ENCODE measurements at regions not wholly inside any gene's neighbourhood (a gene's known extent, or its start where the extent isn't known, plus 50 kb on each side); places are given as distances from the start of the nearest gene placed in this dataset.

DNA sequence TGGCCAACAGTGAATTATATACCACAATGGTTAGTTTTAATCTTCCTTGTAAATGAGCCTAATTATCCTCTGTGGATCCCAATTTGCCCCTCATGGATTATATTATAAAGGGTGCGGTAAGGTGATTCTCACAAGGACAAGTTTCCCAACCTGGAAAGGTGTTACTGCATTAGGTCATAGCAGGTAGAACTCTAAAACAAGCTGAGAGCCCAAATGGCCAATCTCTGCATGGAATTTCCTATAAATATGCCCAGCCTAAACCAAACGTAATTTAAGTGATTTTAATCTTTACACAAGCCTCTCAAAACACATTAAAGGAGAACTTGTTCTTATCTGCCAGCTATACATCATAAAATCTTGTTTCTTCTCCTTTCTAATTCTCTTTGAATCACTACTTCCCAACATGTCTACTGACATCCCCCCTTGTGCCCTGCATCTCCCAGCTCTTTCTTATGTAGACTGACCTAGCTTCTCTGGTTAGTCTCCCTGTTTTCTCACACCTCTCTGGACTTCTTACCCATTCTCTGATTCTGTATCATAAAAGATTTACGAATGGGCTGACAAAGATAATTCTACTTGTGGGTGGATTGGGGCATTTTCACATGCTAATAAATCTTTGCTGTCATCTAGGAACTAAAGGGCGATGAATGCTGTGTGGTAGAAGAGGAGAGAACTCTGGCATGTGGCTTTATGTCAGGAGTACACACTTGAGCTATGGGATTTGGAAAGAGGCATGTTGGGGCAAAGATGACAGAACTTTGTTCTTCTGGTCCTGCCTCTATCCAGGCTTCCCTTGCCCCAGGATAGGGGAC, 94.3 kb upstream of the PGRMC2 start:
- Histone ChIP-seq H3K27me3 (replicated peaks in 1 of 2; ENCODE audit: control insufficient read depth in 2 of 2, extremely low read depth in 1 of 2, insufficient read depth in 2 of 2, low read length in 1 of 2) (no peaks in the 10 kb centered on the region), H3K4me3 (ENCODE audit: control insufficient read depth in 1 of 2, extremely low read depth in 1 of 2, low read length in 1 of 2) (no peak overlapping the region), H3K36me3 (ENCODE audit: control insufficient read depth in 2 of 2, extremely low read depth in 1 of 2, insufficient read depth in 1 of 2, low read length in 1 of 2) (no peaks in the 10 kb centered on the region), H3K27ac (ENCODE audit: low read length) (no peak overlapping the region), H3K4me1 (ENCODE audit: control insufficient read depth in 1 of 2, extremely low read depth in 1 of 2, insufficient read depth in 2 of 2, low read length in 2 of 2) (no peaks in the 10 kb centered on the region), H3K9me3 (no peaks in the 10 kb centered on the region)
- DNase-seq (no peak), ATAC-seq (replicated peaks in 1 of 4) (no peak)
- no peak overlapping the region for H3K4me3 Mint-ChIP-seq
- WGBS (ENCODE audit: insufficient coverage), result 54% methylated on average over 3 of the region's 4 CpGs
- ChIA-PET CTCF (interaction anchor here in 1 of 2 donors (0.6 kb wide), 1 partner anchor 194 kb away, joined by 3 read pairs; no protein-coding TSS in a partner anchor), POLR2A (interaction anchor here in 1 of 2 donors (0.6 kb wide), 1 partner anchor 8 kb away, joined by 3 read pairs; no protein-coding TSS in a partner anchor)
- no peaks in the 10 kb centered on the region for H3K27me3 Mint-ChIP-seq
- no peaks in the 10 kb centered on the region for H3K36me3 Mint-ChIP-seq
- peaks cover 3 to 7% (median 4%) of the 10 kb centered on the region in 3 donors for H3K9me3 Mint-ChIP-seq
- H3K4me1 Mint-ChIP-seq, result no peaks in the 10 kb centered on the region
- no peak overlapping the region for H3K27ac Mint-ChIP-seq

- H3K27ac Mint-ChIP-seq, result no peak overlapping the region
- ChIA-PET POLR2A (no interaction called here), CTCF (interaction anchor here in 1 of 2 donors (0.6 kb wide), 1 partner anchor 183 kb away, joined by 3 read pairs; no protein-coding TSS in a partner anchor)
Observed at GRCh38 chr4:128380306-128380705, 92.7 kb upstream of the PGRMC2 start.

DNA sequence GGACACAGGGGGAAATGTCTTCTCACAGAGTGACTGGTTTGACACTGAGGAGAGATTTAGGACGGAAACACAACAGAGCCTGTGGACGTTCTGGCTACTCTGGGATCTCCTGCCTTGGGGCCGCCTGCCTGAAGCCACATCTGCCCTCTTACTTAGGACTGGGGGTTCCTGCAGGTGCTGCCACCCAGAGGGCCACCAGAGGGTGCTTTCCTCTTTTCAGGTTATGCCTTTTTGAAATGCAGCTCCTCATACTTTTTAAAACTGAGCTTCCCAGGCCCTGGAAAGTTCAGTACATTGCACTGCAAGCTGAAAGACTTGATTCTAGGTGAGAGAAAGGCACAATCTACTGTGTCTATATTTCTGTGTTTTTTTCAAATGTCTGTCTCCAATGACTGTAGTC, 92.2 kb upstream of the PGRMC2 start:
- Histone ChIP-seq H3K9me3 (no peaks in the 10 kb centered on the region), H3K36me3 (ENCODE audit: control insufficient read depth in 2 of 2, extremely low read depth in 1 of 2, insufficient read depth in 1 of 2, low read length in 1 of 2) (no peaks in the 10 kb centered on the region), H3K27ac (ENCODE audit: low read length) (no peak overlapping the region), H3K27me3 (replicated peaks in 1 of 2; ENCODE audit: control insufficient read depth in 2 of 2, extremely low read depth in 1 of 2, insufficient read depth in 2 of 2, low read length in 1 of 2) (no peaks in the 10 kb centered on the region), H3K4me1 (ENCODE audit: control insufficient read depth in 1 of 2, extremely low read depth in 1 of 2, insufficient read depth in 2 of 2, low read length in 2 of 2) (no peaks in the 10 kb centered on the region), H3K4me3 (ENCODE audit: control insufficient read depth in 1 of 2, extremely low read depth in 1 of 2, low read length in 1 of 2) (no peak overlapping the region)
- no peak overlapping the region for H3K4me3 Mint-ChIP-seq
- peak in 2 of 35 experiments; percentile 0 to 2 for DNase-seq
- no peaks in the 10 kb centered on the region for H3K4me1 Mint-ChIP-seq
- peaks cover 10 to 11% (median 11%) of the 10 kb centered on the region in 3 donors for H3K9me3 Mint-ChIP-seq
- POLR2A ChIA-PET, result no interaction called here
- CTCF ChIA-PET, result interaction anchor here in 1 of 2 donors (0.6 kb wide), 1 partner anchor 182 kb away, joined by 3 read pairs; no protein-coding TSS in a partner anchor
- H3K36me3 Mint-ChIP-seq, result no peaks in the 10 kb centered on the region
- no peaks in the 10 kb centered on the region for H3K27me3 Mint-ChIP-seq
- no peak overlapping the region for H3K27ac Mint-ChIP-seq
- no peak for ATAC-seq (replicated peaks in 1 of 4)
- WGBS (ENCODE audit: insufficient coverage), result 82% methylated on average over 3 of the region's 3 CpGs

More at GRCh38 chr4:128380306-128380705, 92.7 kb upstream of the PGRMC2 start:
- peaks cover 10 to 11% (median 11%) of the 10 kb centered on the region in 3 donors for H3K9me3 Mint-ChIP-seq
- H3K27ac ChIP-seq (ENCODE audit: low read length), result no peak overlapping the region
- DNase-seq (no peak), ATAC-seq (replicated peaks in 1 of 4) (no peak)
- H3K36me3 Mint-ChIP-seq, result no peaks in the 10 kb centered on the region
- no peaks in the 10 kb centered on the region for H3K27me3 ChIP-seq (replicated peaks in 1 of 2; ENCODE audit: control insufficient read depth in 2 of 2, extremely low read depth in 1 of 2, insufficient read depth in 2 of 2, low read length in 1 of 2)
- H3K27me3 Mint-ChIP-seq, result no peaks in the 10 kb centered on the region
- H3K4me1 ChIP-seq (ENCODE audit: control insufficient read depth in 1 of 2, extremely low read depth in 1 of 2, insufficient read depth in 2 of 2, low read length in 2 of 2), result no peaks in the 10 kb centered on the region
- no peaks in the 10 kb centered on the region for H3K9me3 ChIP-seq
- H3K36me3 ChIP-seq (ENCODE audit: control insufficient read depth in 2 of 2, extremely low read depth in 1 of 2, insufficient read depth in 1 of 2, low read length in 1 of 2), result no peaks in the 10 kb centered on the region
- WGBS (ENCODE audit: insufficient coverage), result 93% methylated on average over 4 of the region's 4 CpGs
- H3K4me3 ChIP-seq (ENCODE audit: control insufficient read depth in 1 of 2, extremely low read depth in 1 of 2, low read length in 1 of 2), result no peak overlapping the region
- H3K4me3 Mint-ChIP-seq, result no peak overlapping the region
- no peaks in the 10 kb centered on the region for H3K4me1 Mint-ChIP-seq

DNA sequence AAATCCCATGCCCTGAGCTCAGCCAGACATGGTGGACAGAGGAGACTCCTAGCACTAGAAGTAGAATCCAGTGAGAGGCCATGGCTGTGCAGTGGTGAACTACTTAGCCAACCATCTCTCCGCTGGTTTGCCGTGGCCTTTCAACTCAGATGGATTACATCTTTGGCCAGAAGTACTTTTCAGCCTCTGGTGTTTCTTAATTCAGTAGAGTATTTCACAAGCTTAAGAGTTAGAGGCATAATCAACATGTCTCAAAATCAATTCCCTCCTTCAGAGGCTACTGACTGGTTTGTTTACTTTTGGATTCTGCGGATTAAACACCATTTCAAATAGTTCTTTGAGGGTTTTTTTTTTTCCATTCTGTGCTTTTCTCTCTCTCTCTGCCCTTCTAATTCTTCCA, 91.1 kb upstream of the PGRMC2 start:
- Histone ChIP-seq H3K4me1 (ENCODE audit: control insufficient read depth in 1 of 2, extremely low read depth in 1 of 2, insufficient read depth in 2 of 2, low read length in 2 of 2) (no peaks in the 10 kb centered on the region), H3K36me3 (ENCODE audit: control insufficient read depth in 2 of 2, extremely low read depth in 1 of 2, insufficient read depth in 1 of 2, low read length in 1 of 2) (no peaks in the 10 kb centered on the region), H3K4me3 (ENCODE audit: control insufficient read depth in 1 of 2, extremely low read depth in 1 of 2, low read length in 1 of 2) (no peak overlapping the region), H3K27ac (ENCODE audit: low read length) (no peak overlapping the region), H3K9me3 (no peaks in the 10 kb centered on the region), H3K27me3 (replicated peaks in 1 of 2; ENCODE audit: control insufficient read depth in 2 of 2, extremely low read depth in 1 of 2, insufficient read depth in 2 of 2, low read length in 1 of 2) (no peaks in the 10 kb centered on the region)
- ChIA-PET POLR2A (no interaction called here), CTCF (interaction anchor here in 1 of 2 donors (0.6 kb wide), 1 partner anchor 11 kb away, joined by 3 read pairs; no protein-coding TSS in a partner anchor)
- no peak overlapping the region for H3K27ac Mint-ChIP-seq
- peaks cover 10 to 11% (median 11%) of the 10 kb centered on the region in 3 donors for H3K9me3 Mint-ChIP-seq
- ATAC-seq (replicated peaks in 1 of 4), result no peak
- H3K27me3 Mint-ChIP-seq, result no peaks in the 10 kb centered on the region
- WGBS (ENCODE audit: insufficient coverage), result no CpG with 5 or more reads among the region's 3 CpGs
- H3K4me3 Mint-ChIP-seq, result no peak overlapping the region
- DNase-seq, result no peak
- no peaks in the 10 kb centered on the region for H3K4me1 Mint-ChIP-seq
- H3K36me3 Mint-ChIP-seq, result no peaks in the 10 kb centered on the region

- 94% methylated on average over 4 of the region's 4 CpGs for WGBS (ENCODE audit: insufficient coverage)
- POLR2A ChIA-PET, result no interaction called here
- no peaks in the 10 kb centered on the region for H3K27me3 Mint-ChIP-seq
Observed at GRCh38 chr4:128376958-128377357, 89.3 kb upstream of the PGRMC2 start.

DNA sequence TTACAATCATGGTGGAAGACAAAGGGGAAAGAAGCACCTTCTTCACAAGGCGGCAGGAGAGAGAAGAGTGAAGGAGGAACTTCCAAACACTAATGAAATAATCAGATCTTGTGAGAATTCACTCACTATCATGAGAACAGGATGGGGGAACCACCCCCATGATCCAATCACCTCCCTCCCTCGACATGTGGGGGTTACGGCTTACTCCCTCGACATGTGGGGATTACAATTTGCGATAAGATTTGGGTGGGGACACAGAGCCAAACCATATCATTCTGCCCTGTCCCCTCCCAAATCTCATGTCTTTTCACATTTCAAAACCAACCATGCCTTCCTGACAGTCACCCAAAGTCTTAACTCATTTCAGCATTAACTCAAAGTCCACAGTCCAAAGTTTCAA, 88.7 kb upstream of the PGRMC2 start:
- H3K4me3 ChIP-seq (ENCODE audit: control insufficient read depth in 1 of 2, extremely low read depth in 1 of 2, low read length in 1 of 2), result no peak overlapping the region
- H3K27me3 ChIP-seq (replicated peaks in 1 of 2; ENCODE audit: control insufficient read depth in 2 of 2, extremely low read depth in 1 of 2, insufficient read depth in 2 of 2, low read length in 1 of 2), result no peaks in the 10 kb centered on the region
- no peaks in the 10 kb centered on the region for H3K36me3 ChIP-seq (ENCODE audit: control insufficient read depth in 2 of 2, extremely low read depth in 1 of 2, insufficient read depth in 1 of 2, low read length in 1 of 2)
- no peaks in the 10 kb centered on the region for H3K36me3 Mint-ChIP-seq
- DNase-seq, result no peak
- POLR2A ChIA-PET, result no interaction called here
- H3K27ac Mint-ChIP-seq, result no peak overlapping the region
- H3K4me1 ChIP-seq (ENCODE audit: control insufficient read depth in 1 of 2, extremely low read depth in 1 of 2, insufficient read depth in 2 of 2, low read length in 2 of 2), result no peaks in the 10 kb centered on the region
- no peaks in the 10 kb centered on the region for H3K9me3 ChIP-seq
- no peaks in the 10 kb centered on the region for H3K4me1 Mint-ChIP-seq
- CTCF ChIA-PET, result no interaction called here
- H3K9me3 Mint-ChIP-seq, result peaks cover 10 to 11% (median 11%) of the 10 kb centered on the region in 3 donors
- no peak overlapping the region for H3K27ac ChIP-seq (ENCODE audit: low read length)
- H3K4me3 Mint-ChIP-seq, result no peak overlapping the region
- no peaks in the 10 kb centered on the region for H3K27me3 Mint-ChIP-seq
- ATAC-seq (replicated peaks in 1 of 4), result no peak
- whole genome bisulfite sequencing (ENCODE audit: insufficient coverage), result 100% methylated on average over 1 of the region's 5 CpGs

More at GRCh38 chr4:128376958-128377357, 89.3 kb upstream of the PGRMC2 start:
- DNase-seq, result no peak
- no peak for ATAC-seq (replicated peaks in 1 of 4)
- peaks cover 10 to 11% (median 11%) of the 10 kb centered on the region in 3 donors for H3K9me3 Mint-ChIP-seq
- H3K9me3 ChIP-seq, result no peaks in the 10 kb centered on the region
- H3K4me3 Mint-ChIP-seq, result no peak overlapping the region
- no peaks in the 10 kb centered on the region for H3K4me1 ChIP-seq (ENCODE audit: control insufficient read depth in 1 of 2, extremely low read depth in 1 of 2, insufficient read depth in 2 of 2, low read length in 2 of 2)
- no peaks in the 10 kb centered on the region for H3K36me3 ChIP-seq (ENCODE audit: control insufficient read depth in 2 of 2, extremely low read depth in 1 of 2, insufficient read depth in 1 of 2, low read length in 1 of 2)
- no peak overlapping the region for H3K27ac Mint-ChIP-seq
- no peak overlapping the region for H3K27ac ChIP-seq (ENCODE audit: low read length)
- no peaks in the 10 kb centered on the region for H3K36me3 Mint-ChIP-seq
- no peaks in the 10 kb centered on the region for H3K4me1 Mint-ChIP-seq
- H3K4me3 ChIP-seq (ENCODE audit: control insufficient read depth in 1 of 2, extremely low read depth in 1 of 2, low read length in 1 of 2), result no peak overlapping the region
- no peaks in the 10 kb centered on the region for H3K27me3 ChIP-seq (replicated peaks in 1 of 2; ENCODE audit: control insufficient read depth in 2 of 2, extremely low read depth in 1 of 2, insufficient read depth in 2 of 2, low read length in 1 of 2)
- CTCF ChIA-PET, result no interaction called here

Data from T-cell (primary cell).